ENCODE measurements at regions not wholly inside any gene's neighbourhood (a gene's known extent, or its start where the extent isn't known, plus 50 kb on each side); places are given as distances from the start of the nearest gene placed in this dataset.

GRCh38 chr16:73390491-73390890 lies 342.6 kb upstream of the ZFHX3 start:
- Histone ChIP-seq H3K9me3 (ENCODE audit: low read length) (no peaks in the 10 kb centered on the region), H3K79me2 (ENCODE audit: insufficient read depth, low read length) (no peaks in the 10 kb centered on the region), H3K4me2 (ENCODE audit: low read depth, low read length) (no peak overlapping the region), H3K9ac (ENCODE audit: insufficient read depth, low read depth, low read length) (no peak overlapping the region), H3K4me1 (ENCODE audit: insufficient read depth, low read length) (no peaks in the 10 kb centered on the region), H3K27me3 (ENCODE audit: control insufficient read depth in 1 of 2, insufficient read depth in 2 of 2, low read length in 2 of 2) (peaks cover 0 to 27% of the 10 kb centered on the region in 2 experiments; a peak in 3 of 5 replicates), H4K20me1 (ENCODE audit: insufficient read depth, low read length) (no peaks in the 10 kb centered on the region), H3K4me3 (replicated peaks in 1 of 3; ENCODE audit: insufficient read depth in 1 of 3, low read depth in 2 of 3, low read length in 3 of 3) (no peak overlapping the region), H3K27ac (ENCODE audit: extremely low read length, insufficient read depth, low read length) (no peak overlapping the region), H2AFZ (ENCODE audit: low read length) (no peak overlapping the region), H3K36me3 (replicated peaks in 1 of 2; ENCODE audit: control insufficient read depth in 1 of 2, insufficient read depth in 2 of 2, low read length in 2 of 2) (no peaks in the 10 kb centered on the region)
- intact Hi-C loops (cut with micrococcal nuclease; ENCODE audit: unreplicated experiment) (no loop called here), in situ Hi-C loops (cut with HindIII; ENCODE audit: extremely low pct_ligation_motif_present, low pct_unique_long_range_greater_than_20kb) (no loop called here)
- ATAC-seq = no peak
- BruUV-seq (replicated peaks) = no TSS peak
- CTCF ChIA-PET (ENCODE audit: low intra/inter-chr PET ratio, low total read pairs) = no interaction called here
- POLR2A ChIA-PET = no interaction called here
- TF ChIP-seq ARNTL (CRISPR knock-in tag; IDR thresholded peaks at IDR 0.05) = no peak
- no peak for TF ChIP-seq MED1 (CRISPR knock-in tag; IDR thresholded peaks at IDR 0.05)
- no peak for TF ChIP-seq ZBTB34 (CRISPR knock-in tag; IDR thresholded peaks at IDR 0.05)
- no peak for TF ChIP-seq ZNF235 (CRISPR knock-in tag; IDR thresholded peaks at IDR 0.05; ENCODE audit: borderline replicate concordance)
- no peak for TF ChIP-seq ZNF737 (CRISPR knock-in tag; IDR thresholded peaks at IDR 0.05; ENCODE audit: borderline replicate concordance)
- TF ChIP-seq PAX8 (CRISPR knock-in tag; IDR thresholded peaks at IDR 0.05; ENCODE audit: borderline replicate concordance) = no peak
- TF ChIP-seq NFE2L2 (IDR thresholded peaks at IDR 0.05; ENCODE audit: low read length) = no peak
- no peak for TF ChIP-seq ZSCAN25 (CRISPR knock-in tag; IDR thresholded peaks at IDR 0.05)
- no peak for TF ChIP-seq GLMP (CRISPR knock-in tag; IDR thresholded peaks at IDR 0.05; ENCODE audit: borderline replicate concordance)
- TF ChIP-seq ZNF484 (CRISPR knock-in tag; IDR thresholded peaks at IDR 0.05; ENCODE audit: borderline replicate concordance, low read depth) = no peak
- no peak for DNase-seq (ENCODE audit: low spot score)
- FAIRE-seq = no peak
- WGBS (ENCODE audit: low lambda C conversion rate) = 30% methylated on average over 5 of the region's 5 CpGs

Measured in HepG2 (cell line).